Endodermal cell (in vitro differentiated cells): ENCODE measurements at regions not wholly inside any gene's neighbourhood (a gene's known extent, or its start where the extent isn't known, plus 50 kb on each side); places are given as distances from the start of the nearest gene placed in this dataset.

Experiments used
- DNase-seq: peaks from one replicate; pipeline ENCODE4 v3.0.0-alpha.2; 2017
- H3K27ac ChIP-seq: 2 replicates; pipeline ENCODE4 v1.5.1; 2013; ENCODE audit warnings: mild to moderate bottlenecking, low read depth, low read length, moderate library complexity
- H3K27me3 ChIP-seq: 2 replicates; pipeline ENCODE4 v1.6.1; 2013; ENCODE audit warnings: mild to moderate bottlenecking, low read length, moderate library complexity; ENCODE audit not compliant: insufficient read depth, control insufficient read depth, poor library complexity, severe bottlenecking
- H3K36me3 ChIP-seq: 2 replicates; pipeline ENCODE4 v1.7.0; 2013; ENCODE audit warnings: mild to moderate bottlenecking, low read length, moderate library complexity; ENCODE audit not compliant: control insufficient read depth, insufficient read depth
- H3K4me1 ChIP-seq: one replicate; pipeline ENCODE4 v1.7.0; 2013; ENCODE audit warnings: low read length; ENCODE audit not compliant: control insufficient read depth, insufficient read depth
- H3K4me3 ChIP-seq: 2 replicates; pipeline ENCODE4 v1.5.1; 2013; ENCODE audit warnings: mild to moderate bottlenecking, low read length, moderate library complexity
- H3K9ac ChIP-seq: 2 replicates; pipeline ENCODE4 v1.6.1; 2013; ENCODE audit warnings: mild to moderate bottlenecking, low read length, moderate library complexity; ENCODE audit not compliant: poor library complexity, severe bottlenecking; ENCODE audit errors: extremely low read depth
- H3K9me3 ChIP-seq: 2 replicates; pipeline ENCODE4 v1.6.1; 2013; ENCODE audit warnings: mild to moderate bottlenecking, low read length, moderate library complexity; ENCODE audit not compliant: control insufficient read depth
- H3K27ac Mint-ChIP-seq: 2 replicates; pipeline ENCODE4 v1.8.0; 2020; ENCODE audit warnings: mixed read lengths
- H3K27me3 Mint-ChIP-seq: 2 replicates; pipeline ENCODE4 v1.8.0; 2021; ENCODE audit warnings: mild to moderate bottlenecking, mixed read lengths; ENCODE audit not compliant: insufficient read depth
- H3K36me3 Mint-ChIP-seq: 2 replicates; pipeline ENCODE4 v1.8.0; 2020; ENCODE audit warnings: low read depth, mixed read lengths
- H3K4me1 Mint-ChIP-seq: 2 replicates; pipeline ENCODE4 v1.8.0; 2020; ENCODE audit warnings: mixed read lengths
- H3K4me3 Mint-ChIP-seq: 2 replicates; pipeline ENCODE4 v1.8.0; 2020; ENCODE audit warnings: mild to moderate bottlenecking, moderate library complexity, mixed read lengths
- H3K9me3 Mint-ChIP-seq: 2 replicates; pipeline ENCODE4 v1.8.0; 2020; ENCODE audit warnings: mild to moderate bottlenecking, mixed read lengths
- WGBS, 2 experiments: methylation state at CpG; one replicate each; pipeline versions ENCODE4 v1.1.5 to v1.1.7; 2013; ENCODE audit warnings: missing lambda C conversion rate in 2 of 2, mixed read lengths in 1 of 2; ENCODE audit not compliant: insufficient coverage in 1 of 2, insufficient read length in 1 of 2; 5-methylcytosine and 5-hydroxymethylcytosine counted together
- TF ChIP-seq, protein P1 (sequence below): fragments of 200-600 bp; sonication (generic); conservative IDR thresholded peaks from 2 replicates; pipeline ENCODE4 v1.5.0; 2021; ENCODE audit warnings: antibody characterized with exemption, mild to moderate bottlenecking

- Histone ChIP-seq H3K36me3 (no peaks in the 10 kb centered on the region), H3K4me3 (no peak overlapping the region), H3K4me1 (no peaks in the 10 kb centered on the region), H3K9me3 (no peaks in the 10 kb centered on the region), H3K9ac (no peak overlapping the region), H3K27me3 (no peaks in the 10 kb centered on the region), H3K27ac (no peak overlapping the region)
- Mint-ChIP-seq H3K27me3 (peaks cover 7% of the 10 kb centered on the region), H3K27ac (no peak overlapping the region), H3K36me3 (no peaks in the 10 kb centered on the region), H3K4me1 (no peaks in the 10 kb centered on the region), H3K4me3 (no peak overlapping the region), H3K9me3 (no peaks in the 10 kb centered on the region)
- TF ChIP-seq, protein P1, sequence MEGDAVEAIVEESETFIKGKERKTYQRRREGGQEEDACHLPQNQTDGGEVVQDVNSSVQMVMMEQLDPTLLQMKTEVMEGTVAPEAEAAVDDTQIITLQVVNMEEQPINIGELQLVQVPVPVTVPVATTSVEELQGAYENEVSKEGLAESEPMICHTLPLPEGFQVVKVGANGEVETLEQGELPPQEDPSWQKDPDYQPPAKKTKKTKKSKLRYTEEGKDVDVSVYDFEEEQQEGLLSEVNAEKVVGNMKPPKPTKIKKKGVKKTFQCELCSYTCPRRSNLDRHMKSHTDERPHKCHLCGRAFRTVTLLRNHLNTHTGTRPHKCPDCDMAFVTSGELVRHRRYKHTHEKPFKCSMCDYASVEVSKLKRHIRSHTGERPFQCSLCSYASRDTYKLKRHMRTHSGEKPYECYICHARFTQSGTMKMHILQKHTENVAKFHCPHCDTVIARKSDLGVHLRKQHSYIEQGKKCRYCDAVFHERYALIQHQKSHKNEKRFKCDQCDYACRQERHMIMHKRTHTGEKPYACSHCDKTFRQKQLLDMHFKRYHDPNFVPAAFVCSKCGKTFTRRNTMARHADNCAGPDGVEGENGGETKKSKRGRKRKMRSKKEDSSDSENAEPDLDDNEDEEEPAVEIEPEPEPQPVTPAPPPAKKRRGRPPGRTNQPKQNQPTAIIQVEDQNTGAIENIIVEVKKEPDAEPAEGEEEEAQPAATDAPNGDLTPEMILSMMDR = no peak
- no peak for DNase-seq
- WGBS, 2 experiments = 87 to 96% methylated on average over 4 to 5 of the region's 5 CpGs
These were observed 542.7 kb upstream of the RAB6C start for GRCh38 chr2:129436809-129437208.

DNA sequence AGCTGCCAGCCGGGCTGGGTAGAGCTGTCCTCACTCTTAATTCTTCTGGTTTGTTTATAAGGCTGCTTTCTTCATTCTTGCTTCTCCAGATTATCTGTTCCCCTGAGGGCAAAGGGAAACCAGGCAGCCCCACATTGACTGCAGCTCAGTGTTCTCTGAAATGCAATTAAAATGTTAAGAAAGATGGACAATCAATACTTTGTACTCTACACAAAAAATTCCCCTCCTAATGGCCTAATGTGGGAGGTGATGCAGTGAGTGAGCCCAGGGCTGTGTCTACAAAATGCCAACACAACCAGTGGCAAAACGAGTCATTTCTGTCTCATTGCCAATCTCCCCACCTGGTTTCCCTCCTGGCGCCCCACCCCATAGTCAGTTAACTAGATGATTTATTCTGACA, 541.7 kb upstream of the RAB6C start:
- H3K27ac ChIP-seq = no peak overlapping the region
- H3K9me3 ChIP-seq = no peaks in the 10 kb centered on the region
- no peak overlapping the region for H3K27ac Mint-ChIP-seq
- DNase-seq = no peak
- WGBS, 2 experiments = 83 to 86% methylated on average over 2 to 3 of the region's 3 CpGs
- H3K4me3 Mint-ChIP-seq = no peak overlapping the region
- TF ChIP-seq, protein P1 = no peak
- no peaks in the 10 kb centered on the region for H3K36me3 ChIP-seq
- H3K27me3 ChIP-seq = no peaks in the 10 kb centered on the region
- H3K27me3 Mint-ChIP-seq = peaks cover 7% of the 10 kb centered on the region
- H3K4me1 Mint-ChIP-seq = no peaks in the 10 kb centered on the region
- H3K4me1 ChIP-seq = no peaks in the 10 kb centered on the region
- H3K4me3 ChIP-seq = no peak overlapping the region
- no peak overlapping the region for H3K9ac ChIP-seq
- H3K9me3 Mint-ChIP-seq = no peaks in the 10 kb centered on the region
- no peaks in the 10 kb centered on the region for H3K36me3 Mint-ChIP-seq

- Histone ChIP-seq H3K36me3 (no peaks in the 10 kb centered on the region), H3K27ac (no peak overlapping the region), H3K9me3 (no peaks in the 10 kb centered on the region), H3K4me1 (no peaks in the 10 kb centered on the region), H3K27me3 (no peaks in the 10 kb centered on the region), H3K9ac (no peak overlapping the region), H3K4me3 (no peak overlapping the region)
- Mint-ChIP-seq H3K4me3 (no peak overlapping the region), H3K27ac (no peak overlapping the region), H3K27me3 (peaks cover 9% of the 10 kb centered on the region), H3K9me3 (no peaks in the 10 kb centered on the region), H3K4me1 (no peaks in the 10 kb centered on the region), H3K36me3 (no peaks in the 10 kb centered on the region)
- TF ChIP-seq, protein P1 = no peak
- no peak for DNase-seq
- WGBS, 2 experiments = 89 to 92% methylated on average over 6 to 13 of the region's 13 CpGs
These were observed 540.9 kb upstream of the RAB6C start for GRCh38 chr2:129438501-129439057.
